SK-N-SH (cell line): ENCODE measurements at regions not wholly inside any gene's neighbourhood (a gene's known extent, or its start where the extent isn't known, plus 50 kb on each side); places are given as distances from the start of the nearest gene placed in this dataset.

Source experiments
- CTCF ChIA-PET: fragments of 300-600, 350-600 bp; formaldehyde crosslinking; extraction: SDS; loops from one replicate; lab custom pipeline; 2021; lab: Yijun Ruan, JAX
- POLR2A ChIA-PET: fragments of 350-600 bp; sonication (Branson Sonifier 250); formaldehyde crosslinking; extraction: SDS; loops from one replicate; lab custom pipeline; 2020; ENCODE audit warnings: antibody characterized with exemption, inconsistent platforms; lab: Yijun Ruan, JAX
- DNase-seq: peaks from one replicate; pipeline ENCODE4 v3.0.0; 2012
- H2AFZ ChIP-seq: fragments of 200-600 bp; sonication (generic); 2 replicates; pipeline ENCODE4 v1.8.1; 2016; ENCODE audit warnings: antibody characterized with exemption, mild to moderate bottlenecking, low read depth
- H3F3A ChIP-seq: fragments of 200-600 bp; sonication (generic); replicated peaks from 2 replicates; pipeline ENCODE3; 2016; ENCODE audit warnings: antibody characterized with exemption, mild to moderate bottlenecking; ENCODE audit not compliant: insufficient read depth
- H3K27ac ChIP-seq, 2 experiments: fragments of 200-500 bp in 1 of 2; fragments of 200-600 bp in 1 of 2; sonication (Bioruptor generic) in 1 of 2; sonication (generic), shearing (Covaris generic) in 1 of 2; 2 replicates each; pipeline versions ENCODE4 v1.5.1 to v1.6.1; 2014 to 2016; ENCODE audit warnings: low read depth in 2 of 2, inconsistent platforms in 1 of 2, low read length in 1 of 2, mild to moderate bottlenecking in 1 of 2, mixed read lengths in 1 of 2
- H3K27me3 ChIP-seq: fragments of 200-600 bp; sonication (generic), shearing (Covaris generic); 2 replicates; pipeline ENCODE4 v1.6.1; 2016; ENCODE audit warnings: mixed run types; ENCODE audit not compliant: insufficient read depth
- H3K36me3 ChIP-seq, 2 experiments: fragments of 200-500 bp in 1 of 2; fragments of 200-600 bp in 1 of 2; sonication (Bioruptor generic) in 1 of 2; sonication (generic) in 1 of 2; replicated peaks in 1 of 2; 2 replicates each; pipeline versions ENCODE3 to v1.5.1; 2014 to 2016; ENCODE audit warnings: low read length in 1 of 2, mild to moderate bottlenecking in 1 of 2; ENCODE audit not compliant: insufficient read depth in 2 of 2, control insufficient read depth in 1 of 2
- H3K4me1 ChIP-seq, 2 experiments: fragments of 200-500 bp in 1 of 2; fragments of 200-600 bp in 1 of 2; sonication (Bioruptor generic) in 1 of 2; sonication (generic), shearing (Covaris generic) in 1 of 2; 2 replicates each; pipeline versions ENCODE4 v1.5.1 to v1.6.1; 2014 to 2016; ENCODE audit warnings: low read depth in 1 of 2, low read length in 1 of 2, mixed run types in 1 of 2; ENCODE audit not compliant: insufficient read depth in 2 of 2, control insufficient read depth in 1 of 2
- H3K4me2 ChIP-seq: fragments of 200-600 bp; sonication (generic), shearing (Covaris generic); 2 replicates; pipeline ENCODE4 v1.6.1; 2017; ENCODE audit warnings: mixed run types
- H3K4me3 ChIP-seq, 2 experiments: fragments of 200-500 bp in 1 of 2; fragments of 200-600 bp in 1 of 2; sonication (Bioruptor generic) in 1 of 2; sonication (generic), shearing (Covaris generic) in 1 of 2; 2 replicates each; pipeline versions ENCODE4 v1.5.1 to v1.8.1; 2014 to 2016; ENCODE audit warnings: low read depth in 2 of 2, inconsistent platforms in 1 of 2, low read length in 1 of 2, mild to moderate bottlenecking in 1 of 2, mixed read lengths in 1 of 2, moderate library complexity in 1 of 2
- H3K79me2 ChIP-seq: fragments of 200-600 bp; sonication (generic); 2 replicates; pipeline ENCODE4 v1.8.1; 2017; ENCODE audit warnings: mild to moderate bottlenecking; ENCODE audit not compliant: insufficient read depth
- H3K9ac ChIP-seq: fragments of 200-600 bp; sonication (generic); 2 replicates; pipeline ENCODE4 v1.6.1; 2017; ENCODE audit warnings: mixed run types
- H3K9me2 ChIP-seq: fragments of 200-600 bp; sonication (generic); 2 replicates; pipeline ENCODE4 v1.6.1; 2017; ENCODE audit warnings: mixed run types
- H3K9me3 ChIP-seq: fragments of 200-600 bp; sonication (generic); 2 replicates; pipeline ENCODE4 v1.6.1; 2017; ENCODE audit warnings: mixed run types, mild to moderate bottlenecking, moderate library complexity
- H4K20me1 ChIP-seq: fragments of 200-600 bp; sonication (generic); 2 replicates; pipeline ENCODE4 v1.6.1; 2017; ENCODE audit warnings: mild to moderate bottlenecking, mixed run types; ENCODE audit not compliant: insufficient read depth
- FOXJ3 ChIP-seq: sonication (generic); formaldehyde crosslinking; IDR thresholded peaks from 2 replicates; pipeline ENCODE4 v1.5.1; 2020; ENCODE audit warnings: mild to moderate bottlenecking, missing genetic modification reagents
- GABPA ChIP-seq: IDR thresholded peaks from 2 replicates; pipeline ENCODE4 v1.4.0; 2012; ENCODE audit warnings: low read depth, mild to moderate bottlenecking
- IRF3 ChIP-seq: fragments of 150-350 bp; IDR thresholded peaks from 2 replicates; pipeline ENCODE4 v1.6.1; 2016; ENCODE audit warnings: mild to moderate bottlenecking, low read depth, low read length
- MXI1 ChIP-seq: IDR thresholded peaks from 2 replicates; pipeline ENCODE4 v1.6.1; 2012; ENCODE audit warnings: mild to moderate bottlenecking, low read depth, low read length, improper control_type of control experiment
- NRF1 ChIP-seq: IDR thresholded peaks from 2 replicates; pipeline ENCODE4 v1.6.1; 2012; ENCODE audit warnings: low read depth, mild to moderate bottlenecking, low read length
- RCOR1 ChIP-seq: fragments of 150-350 bp; IDR thresholded peaks from 2 replicates; pipeline ENCODE4 v1.6.1; 2017; ENCODE audit warnings: antibody characterized with exemption, low read length
- RXRA ChIP-seq: IDR thresholded peaks from 2 replicates; pipeline ENCODE4 v1.4.0; 2012; ENCODE audit warnings: low read depth, mild to moderate bottlenecking, borderline replicate concordance
- SMC3 ChIP-seq: IDR thresholded peaks from 2 replicates; pipeline ENCODE4 v1.6.1; 2012; ENCODE audit warnings: low read depth, low read length, improper control_type of control experiment
- TCF12 ChIP-seq: IDR thresholded peaks from 2 replicates; pipeline ENCODE4 v1.4.0; 2012
- USF2 ChIP-seq: fragments of 150-350 bp; IDR thresholded peaks from 2 replicates; pipeline ENCODE4 v1.6.1; 2017; ENCODE audit warnings: antibody characterized with exemption, low read length, low read depth, borderline replicate concordance
- YY1 ChIP-seq: IDR thresholded peaks from 2 replicates; pipeline ENCODE4 v1.4.0; 2012; ENCODE audit warnings: low read depth, mild to moderate bottlenecking
- WGBS: methylation state at CpG from one replicate; pipeline ENCODE4 v1.1.6; 2017; ENCODE audit warnings: low lambda C conversion rate; 5-methylcytosine and 5-hydroxymethylcytosine counted together
- TF ChIP-seq, protein P1 (sequence below): IDR thresholded peaks from 2 replicates; pipeline ENCODE4 v1.6.1; 2012; ENCODE audit warnings: mild to moderate bottlenecking, low read depth, low read length, moderate library complexity
- TF ChIP-seq, protein P2 (sequence below): IDR thresholded peaks from 2 replicates; pipeline ENCODE4 v1.4.0; 2012; ENCODE audit warnings: low read depth
- TF ChIP-seq, protein P3 (sequence below): fragments of 200-600 bp; sonication (generic); IDR thresholded peaks from 2 replicates; pipeline ENCODE4 v1.6.1; 2017; ENCODE audit warnings: antibody characterized with exemption, mild to moderate bottlenecking, moderate library complexity

- Histone ChIP-seq H3K27me3 (no peaks in the 10 kb centered on the region), H3K27ac (no peak overlapping the region), H4K20me1 (no peaks in the 10 kb centered on the region), H3K9me3 (no peaks in the 10 kb centered on the region), H3K9me2 (no peaks in the 10 kb centered on the region), H3K36me3 (no peaks in the 10 kb centered on the region), H3K4me2 (no peak overlapping the region), H3K79me2 (no peaks in the 10 kb centered on the region), H2AFZ (no peak overlapping the region), H3K4me1 (no peaks in the 10 kb centered on the region), H3F3A (no peaks in the 10 kb centered on the region), H3K9ac (no peak overlapping the region), H3K4me3 (no peak overlapping the region)
- ChIA-PET CTCF (no interaction called here), POLR2A (no interaction called here)
- WGBS: 15% methylated on average over 4 of the region's 4 CpGs
- DNase-seq: no peak
- TF ChIP-seq IRF3: no peak
- TF ChIP-seq SMC3: no peak
- TF ChIP-seq, protein P1, sequence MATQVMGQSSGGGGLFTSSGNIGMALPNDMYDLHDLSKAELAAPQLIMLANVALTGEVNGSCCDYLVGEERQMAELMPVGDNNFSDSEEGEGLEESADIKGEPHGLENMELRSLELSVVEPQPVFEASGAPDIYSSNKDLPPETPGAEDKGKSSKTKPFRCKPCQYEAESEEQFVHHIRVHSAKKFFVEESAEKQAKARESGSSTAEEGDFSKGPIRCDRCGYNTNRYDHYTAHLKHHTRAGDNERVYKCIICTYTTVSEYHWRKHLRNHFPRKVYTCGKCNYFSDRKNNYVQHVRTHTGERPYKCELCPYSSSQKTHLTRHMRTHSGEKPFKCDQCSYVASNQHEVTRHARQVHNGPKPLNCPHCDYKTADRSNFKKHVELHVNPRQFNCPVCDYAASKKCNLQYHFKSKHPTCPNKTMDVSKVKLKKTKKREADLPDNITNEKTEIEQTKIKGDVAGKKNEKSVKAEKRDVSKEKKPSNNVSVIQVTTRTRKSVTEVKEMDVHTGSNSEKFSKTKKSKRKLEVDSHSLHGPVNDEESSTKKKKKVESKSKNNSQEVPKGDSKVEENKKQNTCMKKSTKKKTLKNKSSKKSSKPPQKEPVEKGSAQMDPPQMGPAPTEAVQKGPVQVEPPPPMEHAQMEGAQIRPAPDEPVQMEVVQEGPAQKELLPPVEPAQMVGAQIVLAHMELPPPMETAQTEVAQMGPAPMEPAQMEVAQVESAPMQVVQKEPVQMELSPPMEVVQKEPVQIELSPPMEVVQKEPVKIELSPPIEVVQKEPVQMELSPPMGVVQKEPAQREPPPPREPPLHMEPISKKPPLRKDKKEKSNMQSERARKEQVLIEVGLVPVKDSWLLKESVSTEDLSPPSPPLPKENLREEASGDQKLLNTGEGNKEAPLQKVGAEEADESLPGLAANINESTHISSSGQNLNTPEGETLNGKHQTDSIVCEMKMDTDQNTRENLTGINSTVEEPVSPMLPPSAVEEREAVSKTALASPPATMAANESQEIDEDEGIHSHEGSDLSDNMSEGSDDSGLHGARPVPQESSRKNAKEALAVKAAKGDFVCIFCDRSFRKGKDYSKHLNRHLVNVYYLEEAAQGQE: no peak
- TF ChIP-seq USF2: no peak
- TF ChIP-seq RXRA: no peak
- TF ChIP-seq, protein P2, sequence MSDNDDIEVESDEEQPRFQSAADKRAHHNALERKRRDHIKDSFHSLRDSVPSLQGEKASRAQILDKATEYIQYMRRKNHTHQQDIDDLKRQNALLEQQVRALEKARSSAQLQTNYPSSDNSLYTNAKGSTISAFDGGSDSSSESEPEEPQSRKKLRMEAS: no peak
- TF ChIP-seq GABPA: no peak
- no peak for TF ChIP-seq FOXJ3 (CRISPR knock-in tag)
- TF ChIP-seq, protein P3, sequence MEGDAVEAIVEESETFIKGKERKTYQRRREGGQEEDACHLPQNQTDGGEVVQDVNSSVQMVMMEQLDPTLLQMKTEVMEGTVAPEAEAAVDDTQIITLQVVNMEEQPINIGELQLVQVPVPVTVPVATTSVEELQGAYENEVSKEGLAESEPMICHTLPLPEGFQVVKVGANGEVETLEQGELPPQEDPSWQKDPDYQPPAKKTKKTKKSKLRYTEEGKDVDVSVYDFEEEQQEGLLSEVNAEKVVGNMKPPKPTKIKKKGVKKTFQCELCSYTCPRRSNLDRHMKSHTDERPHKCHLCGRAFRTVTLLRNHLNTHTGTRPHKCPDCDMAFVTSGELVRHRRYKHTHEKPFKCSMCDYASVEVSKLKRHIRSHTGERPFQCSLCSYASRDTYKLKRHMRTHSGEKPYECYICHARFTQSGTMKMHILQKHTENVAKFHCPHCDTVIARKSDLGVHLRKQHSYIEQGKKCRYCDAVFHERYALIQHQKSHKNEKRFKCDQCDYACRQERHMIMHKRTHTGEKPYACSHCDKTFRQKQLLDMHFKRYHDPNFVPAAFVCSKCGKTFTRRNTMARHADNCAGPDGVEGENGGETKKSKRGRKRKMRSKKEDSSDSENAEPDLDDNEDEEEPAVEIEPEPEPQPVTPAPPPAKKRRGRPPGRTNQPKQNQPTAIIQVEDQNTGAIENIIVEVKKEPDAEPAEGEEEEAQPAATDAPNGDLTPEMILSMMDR: no peak
- TF ChIP-seq TCF12: no peak
- TF ChIP-seq NRF1: no peak
- no peak for TF ChIP-seq MXI1
- no peak for TF ChIP-seq RCOR1
- TF ChIP-seq YY1: no peak
These were observed 389.1 kb upstream of the CHD6 start for GRCh38 chr20:42007251-42007650.
